Epidermal melanocyte (primary cell): ENCODE measurements at regions not wholly inside any gene's neighbourhood (a gene's known extent, or its start where the extent isn't known, plus 50 kb on each side); places are given as distances from the start of the nearest gene placed in this dataset.
"Not testable (repeated sequence)": the region's sequence is repeated elsewhere in the genome, so short reads cannot be mapped to it uniquely, and the experiment has no call there.

Experiments used
- DNase-seq: peaks from one replicate; pipeline ENCODE4 v3.0.0; 2011; ENCODE audit warnings: low spot score; ENCODE audit not compliant: insufficient read length

- DNase-seq, result no peak
These were observed 189.4 kb upstream of the FOXG1 start for GRCh38 chr14:28577187-28577586.

GRCh38 chr14:28577711-28578131, 188.9 kb upstream of the FOXG1 start:
- DNase-seq, result no peak

GRCh38 chr14:28584951-28585350, 181.6 kb upstream of the FOXG1 start:
- no peak for DNase-seq

- DNase-seq, result no peak
These were observed 176.8 kb upstream of the FOXG1 start for GRCh38 chr14:28589792-28590191.

GRCh38 chr14:28596391-28596790, 170.2 kb upstream of the FOXG1 start:
- DNase-seq, result no peak

GRCh38 chr14:28599191-28599590, 167.4 kb upstream of the FOXG1 start:
- no peak for DNase-seq

GRCh38 chr14:28599605-28600004, 167.0 kb upstream of the FOXG1 start:
- DNase-seq, result no peak

- no peak for DNase-seq
These were observed 163.0 kb upstream of the FOXG1 start for GRCh38 chr14:28603606-28604005.

GRCh38 chr14:28607661-28608060, 158.9 kb upstream of the FOXG1 start:
- no peak for DNase-seq

GRCh38 chr14:28608443-28608842, 158.1 kb upstream of the FOXG1 start:
- no peak for DNase-seq

- no peak for DNase-seq
These were observed 157.4 kb upstream of the FOXG1 start for GRCh38 chr14:28608851-28609828.

- DNase-seq, result no peak
These were observed 154.2 kb upstream of the FOXG1 start for GRCh38 chr14:28612414-28612813.

GRCh38 chr14:28613532-28613931, 153.1 kb upstream of the FOXG1 start:
- no peak for DNase-seq

GRCh38 chr14:28626780-28627179, 139.8 kb upstream of the FOXG1 start:
- DNase-seq, result no peak

- no peak for DNase-seq
These were observed 137.1 kb upstream of the FOXG1 start for GRCh38 chr14:28629328-28630004.

GRCh38 chr14:28630100-28630499, 136.5 kb upstream of the FOXG1 start:
- DNase-seq, result no peak

- no peak for DNase-seq
These were observed 131.2 kb upstream of the FOXG1 start for GRCh38 chr14:28635387-28635786.

- not testable (repeated sequence) for DNase-seq
These were observed 130.8 kb upstream of the FOXG1 start for GRCh38 chr14:28635816-28636215.

- DNase-seq, result not testable (repeated sequence)
These were observed 125.4 kb upstream of the FOXG1 start for GRCh38 chr14:28641189-28641588.

- DNase-seq, result no peak
These were observed 115.4 kb upstream of the FOXG1 start for GRCh38 chr14:28651148-28651547.

- no peak for DNase-seq
These were observed 113.8 kb upstream of the FOXG1 start for GRCh38 chr14:28652782-28653181.

GRCh38 chr14:28653521-28653920, 113.1 kb upstream of the FOXG1 start:
- DNase-seq, result no peak
